ENCODE measurements at regions not wholly inside any gene's neighbourhood (a gene's known extent, or its start where the extent isn't known, plus 50 kb on each side); places are given as distances from the start of the nearest gene placed in this dataset.

DNA sequence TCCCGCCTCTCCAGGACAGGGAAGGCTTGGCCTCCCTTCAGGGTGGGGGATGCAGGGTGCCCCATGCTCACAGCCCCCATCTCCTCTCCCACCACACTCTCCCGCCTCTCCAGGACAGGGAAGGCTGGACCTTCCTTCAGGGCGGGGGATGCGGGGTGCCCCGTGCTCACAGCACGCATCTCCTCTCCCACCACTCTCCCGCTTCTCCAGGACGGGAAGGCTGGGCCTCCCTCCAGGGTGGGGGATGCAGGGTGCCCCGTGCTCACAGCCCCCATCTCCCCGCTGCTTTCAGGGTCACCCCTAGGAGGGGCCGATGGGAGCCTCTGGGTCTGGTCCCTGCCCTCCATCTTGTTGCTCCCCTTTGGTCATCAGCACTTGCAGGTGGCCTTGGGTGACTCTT lies 348.0 kb downstream of the CTTN start:
- Histone ChIP-seq H3K9me2 (ENCODE audit: insufficient read depth) (no peaks in the 10 kb centered on the region), H4K20me1 (ENCODE audit: insufficient read depth) (peaks cover 14% of the 10 kb centered on the region; the same call in 1 of the 2 replicates), H3K4me2 (no peak overlapping the region), H3K4me1 (replicated peaks; ENCODE audit: insufficient read depth) (no peaks in the 10 kb centered on the region), H3K79me2 (ENCODE audit: low read depth) (no peaks in the 10 kb centered on the region), H2AFZ (no peak overlapping the region), H3K27me3 (ENCODE audit: insufficient read depth, low read depth) (no peaks in the 10 kb centered on the region), H3F3A (ENCODE audit: insufficient read depth, low read depth) (no peaks in the 10 kb centered on the region), H3K27ac (no peak overlapping the region), H3K9me3 (ENCODE audit: insufficient read depth, low read depth) (peaks cover 14% of the 10 kb centered on the region), H3K36me3 (ENCODE audit: low read depth) (no peaks in the 10 kb centered on the region), H3K4me3 (no peak overlapping the region)
- ChIA-PET POLR2A (ENCODE audit: unreplicated experiment) (no interaction called here), CTCF (no interaction called here)
- intact Hi-C loops (cut with micrococcal nuclease; ENCODE audit: unreplicated experiment), result no loop called here
- BruUV-seq (replicated peaks), result no TSS peak
- TF ChIP-seq EZH2 (IDR thresholded peaks at IDR 0.05; ENCODE audit: low read depth), result no peak
- TF ChIP-seq, protein P1, sequence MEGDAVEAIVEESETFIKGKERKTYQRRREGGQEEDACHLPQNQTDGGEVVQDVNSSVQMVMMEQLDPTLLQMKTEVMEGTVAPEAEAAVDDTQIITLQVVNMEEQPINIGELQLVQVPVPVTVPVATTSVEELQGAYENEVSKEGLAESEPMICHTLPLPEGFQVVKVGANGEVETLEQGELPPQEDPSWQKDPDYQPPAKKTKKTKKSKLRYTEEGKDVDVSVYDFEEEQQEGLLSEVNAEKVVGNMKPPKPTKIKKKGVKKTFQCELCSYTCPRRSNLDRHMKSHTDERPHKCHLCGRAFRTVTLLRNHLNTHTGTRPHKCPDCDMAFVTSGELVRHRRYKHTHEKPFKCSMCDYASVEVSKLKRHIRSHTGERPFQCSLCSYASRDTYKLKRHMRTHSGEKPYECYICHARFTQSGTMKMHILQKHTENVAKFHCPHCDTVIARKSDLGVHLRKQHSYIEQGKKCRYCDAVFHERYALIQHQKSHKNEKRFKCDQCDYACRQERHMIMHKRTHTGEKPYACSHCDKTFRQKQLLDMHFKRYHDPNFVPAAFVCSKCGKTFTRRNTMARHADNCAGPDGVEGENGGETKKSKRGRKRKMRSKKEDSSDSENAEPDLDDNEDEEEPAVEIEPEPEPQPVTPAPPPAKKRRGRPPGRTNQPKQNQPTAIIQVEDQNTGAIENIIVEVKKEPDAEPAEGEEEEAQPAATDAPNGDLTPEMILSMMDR (conservative IDR thresholded peaks at IDR 0.05), result no peak
- no peak for DNase-seq

DNA sequence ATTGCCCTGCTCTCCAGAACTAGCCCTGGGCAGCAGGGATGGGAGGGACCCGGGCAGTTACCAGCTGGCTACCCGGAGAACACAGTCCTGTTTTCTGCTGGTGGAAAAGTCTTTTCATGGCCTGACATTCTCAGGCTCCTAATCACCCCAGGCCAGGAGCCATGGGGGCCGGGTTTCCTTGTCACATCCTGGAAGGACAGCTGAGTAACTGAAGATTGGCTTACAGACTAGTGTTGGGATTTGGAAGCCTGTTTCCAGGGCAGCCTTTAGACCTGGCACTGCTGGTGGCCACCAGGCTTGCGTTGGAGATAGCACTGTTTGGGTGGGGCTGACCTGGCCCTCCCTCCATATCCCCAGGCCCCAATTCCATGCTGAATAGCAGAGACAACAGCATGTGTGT lies 349.0 kb downstream of the CTTN start:
- POLR2A ChIA-PET (ENCODE audit: unreplicated experiment), result no interaction called here
- intact Hi-C loops (cut with micrococcal nuclease; ENCODE audit: unreplicated experiment), result no loop called here
- CTCF ChIA-PET, result no interaction called here

DNA sequence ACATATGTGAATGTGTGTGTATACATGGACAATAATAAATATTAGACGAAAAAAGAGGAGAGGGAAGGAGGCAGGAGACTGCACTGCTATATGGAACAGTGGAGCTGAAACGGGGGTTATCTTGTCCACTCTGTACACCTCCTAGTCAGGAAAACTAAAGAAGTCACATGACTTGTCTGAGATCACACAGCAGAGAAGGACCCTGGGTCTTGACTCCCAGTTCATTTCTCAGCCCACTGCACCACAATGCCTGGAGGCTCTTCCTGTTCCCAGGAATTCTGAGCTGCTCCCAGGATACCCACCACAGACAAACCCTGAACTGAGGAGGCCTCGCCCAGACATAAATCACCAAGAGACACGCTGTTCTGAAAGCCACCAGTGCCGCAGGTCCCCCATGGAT lies 349.6 kb downstream of the CTTN start:
- Histone ChIP-seq H3F3A (ENCODE audit: insufficient read depth, low read depth) (no peaks in the 10 kb centered on the region), H3K79me2 (ENCODE audit: low read depth) (no peaks in the 10 kb centered on the region), H3K4me2 (no peak overlapping the region), H3K36me3 (ENCODE audit: low read depth) (no peaks in the 10 kb centered on the region), H3K4me1 (replicated peaks; ENCODE audit: insufficient read depth) (no peaks in the 10 kb centered on the region), H3K9me3 (ENCODE audit: insufficient read depth, low read depth) (peaks cover 22% of the 10 kb centered on the region), H4K20me1 (ENCODE audit: insufficient read depth) (0 out of 2 replicates have a peak, but pooled peaks cover 10% of the 10 kb centered on the region), H3K27ac (no peak overlapping the region), H2AFZ (no peak overlapping the region), H3K9me2 (ENCODE audit: insufficient read depth) (no peaks in the 10 kb centered on the region), H3K27me3 (ENCODE audit: insufficient read depth, low read depth) (no peaks in the 10 kb centered on the region), H3K4me3 (no peak overlapping the region)
- no peak for DNase-seq
- ChIA-PET CTCF (no interaction called here), POLR2A (ENCODE audit: unreplicated experiment) (no interaction called here)
- intact Hi-C loops (cut with micrococcal nuclease; ENCODE audit: unreplicated experiment), result no loop called here
- BruUV-seq (replicated peaks), result no TSS peak
- TF ChIP-seq, protein P1 (conservative IDR thresholded peaks at IDR 0.05), result no peak
- TF ChIP-seq EZH2 (IDR thresholded peaks at IDR 0.05; ENCODE audit: low read depth), result no peak

More for the DNA sequence above, 349.0 kb downstream of the CTTN start:
- no peaks in the 10 kb centered on the region for H3K79me2 ChIP-seq (ENCODE audit: low read depth)
- no peaks in the 10 kb centered on the region for H3F3A ChIP-seq (ENCODE audit: insufficient read depth, low read depth)
- no TSS peak for BruUV-seq (replicated peaks)
- no peaks in the 10 kb centered on the region for H3K27me3 ChIP-seq (ENCODE audit: insufficient read depth, low read depth)
- no peaks in the 10 kb centered on the region for H3K9me2 ChIP-seq (ENCODE audit: insufficient read depth)
- no peak overlapping the region for H2AFZ ChIP-seq
- H3K4me1 ChIP-seq (replicated peaks; ENCODE audit: insufficient read depth), result no peaks in the 10 kb centered on the region
- TF ChIP-seq EZH2 (IDR thresholded peaks at IDR 0.05; ENCODE audit: low read depth), result no peak
- TF ChIP-seq, protein P1 (conservative IDR thresholded peaks at IDR 0.05), result no peak
- H4K20me1 ChIP-seq (ENCODE audit: insufficient read depth), result peaks cover 14% of the 10 kb centered on the region; the same call in 1 of the 2 replicates
- H3K27ac ChIP-seq, result no peak overlapping the region
- H3K36me3 ChIP-seq (ENCODE audit: low read depth), result no peaks in the 10 kb centered on the region
- H3K4me2 ChIP-seq, result no peak overlapping the region
- no peak for DNase-seq
- H3K9me3 ChIP-seq (ENCODE audit: insufficient read depth, low read depth), result peaks cover 22% of the 10 kb centered on the region
- H3K4me3 ChIP-seq, result no peak overlapping the region
